HG02642 (cell line): ENCODE measurements at regions not wholly inside any gene's neighbourhood (a gene's known extent, or its start where the extent isn't known, plus 50 kb on each side); places are given as distances from the start of the nearest gene placed in this dataset.

Experiments
- ATAC-seq: cut with Tn5 transposase; IDR thresholded peaks from one replicate; pipeline ENCODE4 v1.9.1; 2021; ENCODE audit warnings: mild to moderate bottlenecking; ENCODE audit not compliant: unreplicated experiment, poor library complexity

DNA sequence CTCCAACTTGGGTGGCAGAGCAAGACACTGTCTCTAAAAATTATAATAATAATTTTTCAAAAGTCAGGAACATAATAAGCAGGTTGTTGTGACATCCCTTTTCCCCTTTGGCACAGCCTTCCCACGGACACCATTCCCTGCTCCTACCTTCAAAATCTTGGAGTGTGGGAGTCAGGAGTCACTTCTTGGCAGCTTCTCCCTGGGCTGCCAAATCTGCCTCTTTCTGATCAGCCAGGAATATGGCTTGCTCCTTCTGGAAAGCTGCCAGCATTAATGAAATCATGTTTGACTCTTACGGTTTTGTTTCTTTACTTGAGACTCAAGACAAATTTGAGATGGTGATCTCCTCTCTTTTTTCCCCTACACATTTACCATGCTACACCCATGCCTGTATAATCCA, 391.4 kb upstream of the SYT1 start:
- no peak for ATAC-seq

DNA sequence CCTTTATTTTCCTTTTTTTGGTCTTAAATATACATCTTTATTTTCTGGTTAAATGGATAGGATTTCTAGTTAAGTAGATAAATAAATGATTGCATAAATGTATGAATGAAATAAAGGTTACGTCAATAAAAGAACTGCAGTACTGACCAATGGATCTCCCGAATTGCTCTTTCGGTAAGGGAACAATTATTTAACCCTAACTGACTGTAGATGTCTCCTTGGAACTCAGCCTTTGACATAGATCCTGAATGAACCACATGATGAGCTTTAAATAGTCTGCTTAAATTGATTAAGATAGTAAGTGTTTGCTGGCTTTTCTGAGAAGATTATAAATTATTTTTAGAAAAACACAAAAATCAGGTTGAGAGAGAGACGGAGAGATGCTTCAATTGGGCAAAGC, 391.0 kb upstream of the SYT1 start:
- ATAC-seq: no peak

- no peak for ATAC-seq
These were observed 380.7 kb upstream of the SYT1 start for GRCh38 chr12:78483767-78484315.

GRCh38 chr12:78489990-78490389, 374.6 kb upstream of the SYT1 start:
- no peak for ATAC-seq

DNA sequence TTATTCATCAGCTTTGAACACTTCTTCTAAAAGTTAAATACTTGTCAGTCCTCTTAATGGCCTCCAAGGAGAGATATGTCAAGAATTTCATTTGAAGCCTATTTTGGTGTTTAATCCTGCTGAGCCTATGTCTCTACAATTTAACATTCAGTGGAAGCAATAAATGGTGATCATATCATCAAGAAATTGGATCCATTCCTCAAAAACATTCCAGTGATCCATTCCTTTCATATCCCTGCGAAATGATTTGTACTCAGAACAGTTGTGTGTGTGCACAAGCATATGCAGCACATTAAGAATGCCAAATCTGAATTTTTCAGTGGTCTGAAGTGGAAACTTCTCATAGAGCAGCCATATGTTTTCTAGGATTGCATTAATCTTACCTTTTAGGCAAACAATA, 373.7 kb upstream of the SYT1 start:
- no peak for ATAC-seq

DNA sequence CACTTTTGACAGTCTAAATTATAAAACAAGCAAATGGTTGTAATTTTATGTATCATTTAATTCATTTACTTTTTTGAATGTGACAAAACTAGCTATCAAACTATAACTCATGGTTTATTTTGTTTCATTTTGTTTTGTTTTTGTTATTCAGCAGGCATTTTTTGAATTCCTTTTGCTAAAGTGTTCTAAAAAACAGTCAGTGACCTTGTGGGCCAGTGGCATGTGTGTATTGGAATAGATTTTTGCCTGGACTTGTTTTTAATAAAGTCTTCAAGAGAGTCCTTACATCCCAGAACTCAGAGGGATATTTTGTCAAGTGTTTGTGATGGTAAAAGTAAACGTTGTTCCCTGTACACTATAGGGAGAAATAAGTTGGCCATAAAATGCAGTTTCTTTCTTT, 369.7 kb upstream of the SYT1 start:
- no peak for ATAC-seq

GRCh38 chr12:78501825-78502224, 362.7 kb upstream of the SYT1 start:
- no peak for ATAC-seq

DNA sequence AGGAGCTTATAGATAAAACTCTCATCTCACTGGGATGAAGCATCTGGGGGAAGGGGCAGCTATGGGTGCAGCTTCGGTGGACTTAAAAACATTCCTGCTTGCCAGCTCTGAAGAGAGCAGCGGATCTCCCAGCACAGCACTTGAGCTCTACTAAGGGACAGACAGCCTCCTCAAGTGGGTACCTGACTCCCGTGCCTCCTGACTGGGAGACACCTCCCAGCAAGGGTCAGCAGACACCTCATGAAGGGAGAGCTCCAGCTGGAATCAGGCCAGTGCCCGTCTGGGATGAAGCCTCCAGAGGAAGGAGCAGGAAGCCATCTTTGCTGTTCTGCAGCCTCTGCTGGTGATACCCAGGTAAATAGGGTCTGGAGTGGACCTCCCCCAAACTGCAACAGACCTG, 345.2 kb upstream of the SYT1 start:
- ATAC-seq: no peak

DNA sequence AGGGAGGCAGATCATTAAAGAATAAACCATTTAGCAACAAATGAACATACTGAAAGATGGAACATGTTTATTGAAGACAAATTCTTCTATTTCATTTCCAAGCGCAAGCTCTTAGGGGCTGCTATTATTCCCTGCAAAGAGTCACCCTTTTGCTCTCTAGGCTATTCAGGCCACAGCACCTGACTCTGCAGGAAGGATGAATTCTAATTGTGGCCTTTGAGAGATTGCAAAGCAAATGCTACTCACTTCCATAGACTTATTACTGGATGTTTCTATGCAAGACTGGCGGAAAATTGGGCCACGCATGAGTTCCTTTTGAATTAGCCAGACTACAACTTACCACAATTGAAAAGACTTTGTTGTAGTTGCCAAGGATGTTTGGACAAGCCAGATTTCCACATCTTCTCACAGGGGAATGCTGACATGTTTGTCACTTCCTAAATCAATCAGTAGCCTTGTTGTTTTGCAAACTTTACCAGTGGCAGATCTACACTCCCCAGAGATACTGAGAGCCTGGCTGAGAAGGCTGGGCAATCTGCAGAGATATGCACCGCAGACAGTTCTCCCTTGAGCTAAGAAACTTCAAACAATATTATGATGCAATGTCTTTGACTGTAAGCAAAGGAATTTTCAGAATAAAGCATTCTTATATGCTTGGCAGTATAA, 334.3 kb upstream of the SYT1 start:
- ATAC-seq: no peak

- no peak for ATAC-seq
These were observed 332.6 kb upstream of the SYT1 start for GRCh38 chr12:78531831-78532458.

GRCh38 chr12:78534311-78534710, 330.3 kb upstream of the SYT1 start:
- no peak for ATAC-seq

- ATAC-seq: no peak
These were observed 323.8 kb upstream of the SYT1 start for GRCh38 chr12:78540606-78541336.

DNA sequence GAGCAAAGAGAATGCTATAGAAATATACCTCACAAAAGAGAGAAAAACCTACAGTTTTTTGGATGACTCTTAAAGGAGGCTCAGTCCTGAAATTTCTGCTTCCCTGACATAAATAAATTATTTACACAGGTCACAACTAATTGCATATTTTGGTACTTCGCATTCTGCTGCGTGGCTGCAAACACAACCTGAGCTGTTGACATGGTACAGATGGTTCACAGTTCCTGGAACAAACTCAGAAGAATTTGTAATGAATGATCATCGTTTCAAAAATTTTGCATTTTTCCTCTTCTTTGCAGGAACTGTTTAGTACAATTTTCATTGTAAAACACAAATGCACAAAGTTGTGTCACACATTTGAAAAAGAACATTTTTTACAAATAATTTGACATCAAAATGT, 313.7 kb upstream of the SYT1 start:
- ATAC-seq: no peak

GRCh38 chr12:78555802-78556201, 308.8 kb upstream of the SYT1 start:
- no peak for ATAC-seq

DNA sequence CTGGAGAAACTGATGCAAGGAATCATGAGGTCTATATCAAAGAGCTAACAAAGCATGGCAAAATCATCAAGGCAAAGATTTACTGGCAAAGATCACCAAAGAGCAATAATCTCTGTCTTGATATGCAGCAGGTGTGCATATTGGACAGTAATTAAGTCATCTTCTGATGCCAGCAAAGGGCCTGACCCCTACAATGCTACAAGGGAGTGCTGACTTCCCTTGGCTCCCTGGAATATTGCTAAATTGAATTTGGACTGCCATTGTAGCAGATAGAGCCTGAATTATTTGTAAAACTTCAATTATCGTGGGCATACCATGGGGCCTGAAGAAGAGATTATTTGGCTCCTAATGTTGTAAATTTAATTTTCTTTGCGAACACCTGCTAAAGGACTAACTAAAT, 307.9 kb upstream of the SYT1 start:
- ATAC-seq: no peak

DNA sequence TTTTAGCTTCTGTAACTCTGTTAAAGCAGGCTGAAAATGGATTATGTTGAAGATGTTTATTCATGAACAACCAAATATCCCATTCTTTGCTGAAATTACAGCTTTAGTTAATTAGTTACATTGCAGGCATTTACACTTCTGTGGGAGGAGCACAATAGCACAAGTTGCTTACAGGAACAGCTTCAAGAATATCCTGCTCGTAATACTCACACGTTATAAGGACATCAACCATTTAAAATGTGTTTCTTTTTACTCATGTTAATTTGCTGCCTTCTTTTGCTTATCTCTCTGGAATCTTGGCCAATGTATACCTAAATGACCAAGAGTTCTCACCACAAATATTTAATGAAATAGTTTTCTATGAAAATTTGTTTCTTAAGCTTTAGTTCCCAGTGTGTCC, 305.2 kb upstream of the SYT1 start:
- no peak for ATAC-seq

- ATAC-seq: no peak
These were observed 304.7 kb upstream of the SYT1 start for GRCh38 chr12:78559886-78560285.

- ATAC-seq: no peak
These were observed 303.9 kb upstream of the SYT1 start for GRCh38 chr12:78560633-78561032.

DNA sequence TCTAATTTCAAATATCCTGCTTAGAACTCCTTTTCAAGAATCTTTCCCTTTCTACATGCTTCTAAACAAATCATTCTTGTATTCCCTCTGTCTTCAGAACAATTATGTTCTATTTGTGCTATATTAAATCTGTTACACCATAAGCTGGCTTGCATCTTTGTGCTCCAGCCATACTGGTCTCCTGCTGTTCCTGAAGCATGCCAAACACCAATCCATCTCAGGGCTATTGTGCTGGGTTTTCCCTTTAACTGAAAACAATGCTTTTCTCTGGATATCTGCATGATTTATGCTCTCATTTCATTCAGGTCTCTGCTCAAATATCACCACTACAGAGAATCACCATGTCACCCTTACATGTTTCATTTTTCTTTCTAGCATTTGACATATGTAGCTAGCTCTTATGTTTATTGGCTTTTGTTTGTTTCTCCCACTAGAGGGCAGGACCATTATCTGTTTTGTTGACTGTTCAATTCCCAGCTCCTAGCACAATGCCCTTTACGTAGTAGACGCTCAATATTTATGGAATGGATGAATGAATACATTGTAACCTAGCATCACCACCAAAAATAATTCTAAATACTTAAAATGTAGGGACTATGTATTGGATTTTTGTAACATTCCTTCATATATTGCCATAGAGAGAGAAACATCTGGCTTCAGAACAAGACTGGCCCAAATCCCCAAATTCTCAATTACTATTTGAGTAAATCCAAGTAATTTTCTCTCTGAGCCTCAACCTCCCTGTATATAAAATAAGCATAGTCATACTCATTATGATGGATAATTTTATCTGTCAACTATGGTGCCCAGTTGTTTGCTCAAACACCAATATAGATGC, 302.0 kb upstream of the SYT1 start:
- no peak for ATAC-seq

- ATAC-seq: no peak
These were observed 300.7 kb upstream of the SYT1 start for GRCh38 chr12:78563826-78564225.

- ATAC-seq: no peak
These were observed 298.1 kb upstream of the SYT1 start for GRCh38 chr12:78566456-78566855.
